22Rv1 (cell line): ENCODE measurements at regions not wholly inside any gene's neighbourhood (a gene's known extent, or its start where the extent isn't known, plus 50 kb on each side); places are given as distances from the start of the nearest gene placed in this dataset.

Source experiments
- ZFX ChIP-seq: fragments of 450-650 bp; IDR thresholded peaks from 2 replicates; pipeline ENCODE4 v1.6.1; 2017; ENCODE audit warnings: antibody characterized with exemption, borderline replicate concordance
- TF ChIP-seq, protein P1 (sequence below): fragments of 450-650 bp; IDR thresholded peaks from 2 replicates; pipeline ENCODE4 v1.5.1; 2017; ENCODE audit warnings: mild to moderate bottlenecking

DNA sequence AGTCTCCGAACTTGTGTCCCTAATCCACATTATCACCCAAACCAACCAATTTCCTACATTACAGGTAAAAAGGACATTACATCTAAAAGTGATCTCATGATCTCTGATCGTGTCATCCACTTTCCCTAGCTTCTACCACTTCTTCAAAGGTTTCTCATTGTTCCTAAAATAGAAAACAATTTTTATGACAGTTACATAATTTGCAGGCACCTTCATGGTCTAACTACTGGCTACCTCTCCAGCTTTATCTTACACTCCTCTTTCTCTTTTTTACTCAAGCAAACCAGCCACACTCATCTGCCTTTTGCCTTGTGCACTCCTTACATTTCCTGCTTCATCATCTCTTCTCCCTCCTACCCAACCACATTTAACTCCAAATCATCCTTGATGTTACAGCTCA, 886.7 kb upstream of the SORCS1 start:
- TF ChIP-seq, protein P1, sequence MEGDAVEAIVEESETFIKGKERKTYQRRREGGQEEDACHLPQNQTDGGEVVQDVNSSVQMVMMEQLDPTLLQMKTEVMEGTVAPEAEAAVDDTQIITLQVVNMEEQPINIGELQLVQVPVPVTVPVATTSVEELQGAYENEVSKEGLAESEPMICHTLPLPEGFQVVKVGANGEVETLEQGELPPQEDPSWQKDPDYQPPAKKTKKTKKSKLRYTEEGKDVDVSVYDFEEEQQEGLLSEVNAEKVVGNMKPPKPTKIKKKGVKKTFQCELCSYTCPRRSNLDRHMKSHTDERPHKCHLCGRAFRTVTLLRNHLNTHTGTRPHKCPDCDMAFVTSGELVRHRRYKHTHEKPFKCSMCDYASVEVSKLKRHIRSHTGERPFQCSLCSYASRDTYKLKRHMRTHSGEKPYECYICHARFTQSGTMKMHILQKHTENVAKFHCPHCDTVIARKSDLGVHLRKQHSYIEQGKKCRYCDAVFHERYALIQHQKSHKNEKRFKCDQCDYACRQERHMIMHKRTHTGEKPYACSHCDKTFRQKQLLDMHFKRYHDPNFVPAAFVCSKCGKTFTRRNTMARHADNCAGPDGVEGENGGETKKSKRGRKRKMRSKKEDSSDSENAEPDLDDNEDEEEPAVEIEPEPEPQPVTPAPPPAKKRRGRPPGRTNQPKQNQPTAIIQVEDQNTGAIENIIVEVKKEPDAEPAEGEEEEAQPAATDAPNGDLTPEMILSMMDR: no peak
- TF ChIP-seq ZFX: no peak
